Neuron (in vitro differentiated cells): ENCODE measurements at regions not wholly inside any gene's neighbourhood (a gene's known extent, or its start where the extent isn't known, plus 50 kb on each side); places are given as distances from the start of the nearest gene placed in this dataset.

Source experiments
- H2AFZ ChIP-seq: one replicate; pipeline ENCODE4 v1.6.1; 2013; ENCODE audit warnings: low read depth, mild to moderate bottlenecking, inconsistent platforms, low read length, moderate library complexity
- H3K27me3 ChIP-seq: one replicate; pipeline ENCODE4 v1.6.1; 2013; ENCODE audit warnings: low read length; ENCODE audit not compliant: insufficient read depth
- H3K36me3 ChIP-seq: one replicate; pipeline ENCODE4 v1.6.1; 2013; ENCODE audit warnings: low read length; ENCODE audit not compliant: insufficient read depth
- H3K4me1 ChIP-seq: one replicate; pipeline ENCODE4 v1.6.1; 2013; ENCODE audit warnings: low read length; ENCODE audit not compliant: insufficient read depth
- H3K4me3 ChIP-seq: 2 replicates; pipeline ENCODE4 v1.5.1; 2013; ENCODE audit warnings: mild to moderate bottlenecking, low read length, moderate library complexity
- H3K9me3 ChIP-seq: one replicate; pipeline ENCODE4 v1.6.1; 2013; ENCODE audit warnings: low read length

GRCh38 chr21:16069178-16070112, 339.7 kb downstream of the USP25 start:
- Histone ChIP-seq H3K9me3 (no peaks in the 10 kb centered on the region), H3K4me1 (peaks cover 47% of the 10 kb centered on the region), H3K27me3 (no peaks in the 10 kb centered on the region), H3K36me3 (no peaks in the 10 kb centered on the region), H2AFZ (peak overlapping the region; percentile 49), H3K4me3 (no peak overlapping the region)

GRCh38 chr21:16070207-16070651, 340.4 kb downstream of the USP25 start:
- H3K4me3 ChIP-seq, result no peak overlapping the region
- H2AFZ ChIP-seq, result peak overlapping the region; percentile 6
- H3K9me3 ChIP-seq, result no peaks in the 10 kb centered on the region
- H3K27me3 ChIP-seq, result no peaks in the 10 kb centered on the region
- peaks cover 47% of the 10 kb centered on the region for H3K4me1 ChIP-seq
- no peaks in the 10 kb centered on the region for H3K36me3 ChIP-seq

- H3K9me3 ChIP-seq, result no peaks in the 10 kb centered on the region
- peaks cover 47% of the 10 kb centered on the region for H3K4me1 ChIP-seq
- H3K27me3 ChIP-seq, result no peaks in the 10 kb centered on the region
- no peak overlapping the region for H3K4me3 ChIP-seq
- no peaks in the 10 kb centered on the region for H3K36me3 ChIP-seq
- peak overlapping the region; percentile 6 for H2AFZ ChIP-seq
Measured at GRCh38 chr21:16071092-16071491, 341.3 kb downstream of the USP25 start.

DNA sequence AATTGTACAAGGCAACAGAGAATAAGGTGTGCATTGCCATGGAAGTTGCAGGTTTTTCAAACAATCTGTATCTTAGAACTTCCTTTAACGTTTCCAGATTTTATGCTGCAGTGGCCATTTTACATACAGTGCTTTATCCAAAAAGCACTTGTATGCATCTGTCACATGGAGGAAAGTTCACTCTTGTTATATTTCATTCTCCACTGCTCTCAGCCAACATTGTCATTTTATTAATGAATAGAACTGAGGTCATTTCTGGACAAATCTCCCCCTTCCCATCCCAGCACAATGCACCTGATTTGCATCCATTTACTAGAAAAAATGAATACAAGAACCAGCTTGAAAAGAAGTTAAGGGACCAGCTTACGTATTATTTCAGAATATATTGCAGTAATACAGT, 342.0 kb downstream of the USP25 start:
- no peaks in the 10 kb centered on the region for H3K36me3 ChIP-seq
- H2AFZ ChIP-seq, result no peak overlapping the region
- peak overlapping the region; percentile 1 for H3K4me3 ChIP-seq
- H3K4me1 ChIP-seq, result peaks cover 47% of the 10 kb centered on the region
- H3K9me3 ChIP-seq, result no peaks in the 10 kb centered on the region
- no peaks in the 10 kb centered on the region for H3K27me3 ChIP-seq

DNA sequence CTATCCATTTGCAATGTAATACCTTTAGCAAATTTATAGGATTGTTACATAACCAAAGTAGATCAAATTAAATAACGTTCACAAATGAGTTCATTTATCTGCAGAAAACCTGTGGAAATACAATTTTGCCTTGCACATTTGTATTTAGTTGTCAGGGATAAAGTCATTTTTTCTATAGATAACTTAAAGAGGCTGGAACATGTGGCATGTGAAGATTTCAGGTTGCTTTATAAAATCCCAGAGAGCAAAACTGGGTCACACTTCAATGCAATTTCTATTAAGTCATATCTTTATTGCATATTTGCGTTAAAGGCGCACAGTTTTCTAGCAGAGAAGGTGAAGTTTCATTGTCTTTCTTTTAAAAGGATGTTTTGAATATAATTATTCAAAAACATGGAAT, 342.4 kb downstream of the USP25 start:
- H3K4me1 ChIP-seq, result peaks cover 47% of the 10 kb centered on the region
- H3K36me3 ChIP-seq, result no peaks in the 10 kb centered on the region
- no peaks in the 10 kb centered on the region for H3K27me3 ChIP-seq
- H2AFZ ChIP-seq, result peak overlapping the region; percentile 24
- no peaks in the 10 kb centered on the region for H3K9me3 ChIP-seq
- peak overlapping the region; percentile 1 for H3K4me3 ChIP-seq

- no peak overlapping the region for H3K4me3 ChIP-seq
- no peaks in the 10 kb centered on the region for H3K9me3 ChIP-seq
- H3K36me3 ChIP-seq, result no peaks in the 10 kb centered on the region
- peak overlapping the region; percentile 24 for H2AFZ ChIP-seq
- H3K27me3 ChIP-seq, result no peaks in the 10 kb centered on the region
- H3K4me1 ChIP-seq, result peaks cover 47% of the 10 kb centered on the region
Measured at GRCh38 chr21:16072737-16073136, 343.0 kb downstream of the USP25 start.

GRCh38 chr21:16073586-16073985, 343.8 kb downstream of the USP25 start:
- Histone ChIP-seq H3K27me3 (no peaks in the 10 kb centered on the region), H3K9me3 (no peaks in the 10 kb centered on the region), H2AFZ (no peak overlapping the region), H3K4me3 (no peak overlapping the region), H3K36me3 (no peaks in the 10 kb centered on the region), H3K4me1 (peaks cover 47% of the 10 kb centered on the region)

DNA sequence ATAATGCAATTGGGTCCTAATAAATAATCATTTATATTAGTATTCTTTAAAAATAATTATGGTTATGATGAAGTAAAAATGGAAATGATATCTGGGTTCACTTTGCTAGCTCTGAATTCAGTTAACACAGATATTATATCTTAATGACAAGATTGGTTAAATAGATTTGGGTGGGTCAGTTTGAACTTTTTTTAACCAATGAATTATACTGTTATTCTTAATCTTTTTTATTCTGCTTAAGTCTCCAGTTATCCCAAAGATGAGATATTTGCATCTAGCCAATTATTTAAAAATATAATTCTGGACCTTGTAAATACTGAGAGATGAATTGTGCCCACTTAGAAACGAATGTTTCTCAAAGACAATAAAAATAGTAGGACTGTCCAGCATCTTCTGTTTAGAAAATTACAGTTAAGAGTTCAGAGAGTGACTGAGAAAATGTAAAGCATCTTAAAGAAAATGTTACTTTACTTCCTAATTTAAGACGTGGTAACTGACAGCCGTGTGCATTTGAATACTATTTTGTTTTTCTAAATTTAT, 345.2 kb downstream of the USP25 start:
- H3K9me3 ChIP-seq, result no peaks in the 10 kb centered on the region
- no peak overlapping the region for H2AFZ ChIP-seq
- H3K4me3 ChIP-seq, result no peak overlapping the region
- no peaks in the 10 kb centered on the region for H3K36me3 ChIP-seq
- peaks cover 37% of the 10 kb centered on the region for H3K4me1 ChIP-seq
- H3K27me3 ChIP-seq, result no peaks in the 10 kb centered on the region

DNA sequence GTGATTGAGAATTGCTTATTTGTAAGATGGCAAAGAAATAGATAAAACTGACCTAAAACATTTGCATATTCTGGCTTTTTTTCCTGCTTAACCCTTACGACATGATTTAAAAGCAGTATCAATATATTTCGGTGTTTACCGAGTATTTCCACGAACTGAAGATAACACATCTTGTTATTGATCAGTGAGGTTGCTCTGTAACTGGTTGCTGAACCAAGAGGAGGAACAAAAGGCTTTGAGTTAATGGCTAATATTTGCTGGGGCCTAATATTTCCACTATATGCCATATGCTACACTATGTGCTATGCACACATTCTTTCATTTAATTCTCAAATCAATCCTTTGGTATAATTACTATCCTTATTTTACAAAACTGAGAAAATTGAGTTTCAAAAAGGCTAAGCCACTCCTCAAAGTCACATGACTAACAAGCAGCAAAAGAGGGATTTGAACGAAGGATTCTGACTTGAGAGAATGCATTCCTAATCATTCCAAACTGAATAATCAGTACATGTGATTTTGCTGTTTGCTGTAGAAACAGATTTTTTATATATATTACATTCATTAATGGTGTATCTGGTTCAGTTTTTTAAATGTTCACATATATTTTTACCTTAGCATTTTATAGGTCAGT, 346.0 kb downstream of the USP25 start:
- Histone ChIP-seq H2AFZ (no peak overlapping the region), H3K27me3 (no peaks in the 10 kb centered on the region), H3K9me3 (no peaks in the 10 kb centered on the region), H3K36me3 (no peaks in the 10 kb centered on the region), H3K4me3 (no peak overlapping the region), H3K4me1 (peaks cover 30% of the 10 kb centered on the region)

GRCh38 chr21:16076465-16076864, 346.7 kb downstream of the USP25 start:
- Histone ChIP-seq H3K27me3 (no peaks in the 10 kb centered on the region), H3K4me3 (no peak overlapping the region), H3K36me3 (no peaks in the 10 kb centered on the region), H3K9me3 (no peaks in the 10 kb centered on the region), H2AFZ (no peak overlapping the region), H3K4me1 (peaks cover 24% of the 10 kb centered on the region)

DNA sequence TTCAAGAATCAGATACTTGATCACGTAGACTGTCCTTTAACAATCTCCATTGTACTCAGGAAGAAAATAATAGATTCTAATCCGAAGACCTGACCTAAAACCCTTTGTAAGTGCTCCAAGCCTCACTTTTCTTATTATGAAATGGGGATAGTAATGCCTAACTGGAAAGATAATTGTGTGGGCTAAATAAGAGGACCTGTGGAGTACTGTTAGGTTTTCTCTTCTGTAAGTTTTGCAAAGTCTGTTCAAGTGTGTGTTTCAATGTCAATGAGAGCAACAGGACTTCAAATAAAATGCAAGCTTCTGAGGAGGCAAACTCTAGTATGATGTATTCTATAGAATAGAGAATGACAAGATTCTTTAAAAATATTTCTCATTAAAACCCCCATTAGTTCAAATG, 348.6 kb downstream of the USP25 start:
- H3K9me3 ChIP-seq, result no peaks in the 10 kb centered on the region
- H2AFZ ChIP-seq, result no peak overlapping the region
- H3K36me3 ChIP-seq, result no peaks in the 10 kb centered on the region
- peaks cover 5% of the 10 kb centered on the region for H3K4me1 ChIP-seq
- no peak overlapping the region for H3K4me3 ChIP-seq
- H3K27me3 ChIP-seq, result no peaks in the 10 kb centered on the region

DNA sequence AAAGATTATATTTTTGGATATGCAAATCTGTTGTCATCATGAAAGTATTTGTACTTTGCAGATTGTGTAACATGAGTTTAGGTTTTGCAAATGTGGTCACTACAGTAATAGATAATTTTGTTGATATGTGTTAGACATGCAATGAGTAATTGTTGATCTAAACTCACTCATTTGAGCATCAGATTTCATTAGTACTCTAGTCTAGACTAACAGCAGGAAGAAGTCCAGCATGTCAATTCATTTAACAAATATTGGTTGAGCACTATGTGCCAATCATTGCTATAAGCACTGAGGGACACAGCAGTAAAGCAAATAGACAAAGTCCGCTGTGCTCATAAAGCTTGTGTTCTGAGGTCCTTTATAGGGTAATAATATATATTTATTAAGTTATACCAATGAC, 350.0 kb downstream of the USP25 start:
- H3K4me3 ChIP-seq, result no peak overlapping the region
- H3K36me3 ChIP-seq, result no peaks in the 10 kb centered on the region

GRCh38 chr21:16081304-16081703, 351.5 kb downstream of the USP25 start:
- H3K9me3 ChIP-seq, result no peaks in the 10 kb centered on the region
- no peaks in the 10 kb centered on the region for H3K27me3 ChIP-seq
- no peaks in the 10 kb centered on the region for H3K36me3 ChIP-seq
- no peaks in the 10 kb centered on the region for H3K4me1 ChIP-seq
- no peak overlapping the region for H3K4me3 ChIP-seq
- no peak overlapping the region for H2AFZ ChIP-seq

More for the DNA sequence above, 350.0 kb downstream of the USP25 start:
- no peaks in the 10 kb centered on the region for H3K27me3 ChIP-seq
- no peak overlapping the region for H2AFZ ChIP-seq
- H3K9me3 ChIP-seq, result no peaks in the 10 kb centered on the region
- H3K4me1 ChIP-seq, result no peaks in the 10 kb centered on the region
